ENCODE measurements at regions not wholly inside any gene's neighbourhood (a gene's known extent, or its start where the extent isn't known, plus 50 kb on each side); places are given as distances from the start of the nearest gene placed in this dataset.

GRCh38 chr6:10101551-10102252, 313.2 kb downstream of the TFAP2A start:
- TF ChIP-seq POLR2A (IDR thresholded peaks at IDR 0.05) (no peak), CTCF (IDR thresholded peaks at IDR 0.05 in 4 of 5, conservative IDR thresholded peaks at IDR 0.05 in 1 of 5) (no peak)

Data from gastrocnemius medialis (tissue), 4 donors.